Natural killer cell treated with Interleukin-12 subunit alpha and Interleukin-12 subunit beta and Interleukin-15 and Interleukin-18, amount 100 ng/mL, for 72 hours (primary cell): ENCODE measurements at regions not wholly inside any gene's neighbourhood (a gene's known extent, or its start where the extent isn't known, plus 50 kb on each side); places are given as distances from the start of the nearest gene placed in this dataset.

Experiments
- ATAC-seq, 2 donors: fragments of 150-1000 bp; cut with Tn5 transposase in 1 of 2; sonication (Bioruptor Pico), chemical (Tn5 transposase) in 1 of 2; 2 replicates each; pipeline ENCODE4 v1.10.0; 2021
- DNase-seq: peaks from one replicate; pipeline ENCODE4 v3.0.0; 2022; ENCODE audit warnings: low spot score
- H3K27ac Mint-ChIP-seq, 2 donors: 1 replicate in 1 of 2; 2 replicates in 1 of 2; pipeline ENCODE4 v1.8.0; 2022; ENCODE audit warnings: mixed read lengths in 2 of 2, mild to moderate bottlenecking in 1 of 2, moderate library complexity in 1 of 2
- H3K27me3 Mint-ChIP-seq, 2 donors: 1 replicate in 1 of 2; 2 replicates in 1 of 2; pipeline ENCODE4 v1.8.0; 2022; ENCODE audit warnings: mixed read lengths in 2 of 2
- H3K36me3 Mint-ChIP-seq: one replicate; pipeline ENCODE4 v1.8.0; 2022; ENCODE audit warnings: mixed read lengths
- H3K4me1 Mint-ChIP-seq, 2 donors: 1 replicate in 1 of 2; 2 replicates in 1 of 2; pipeline ENCODE4 v1.8.0; 2022; ENCODE audit warnings: low read depth in 2 of 2, mixed read lengths in 2 of 2, mild to moderate bottlenecking in 1 of 2
- H3K4me3 Mint-ChIP-seq: one replicate; pipeline ENCODE4 v1.8.0; 2022; ENCODE audit warnings: mixed read lengths
- H3K9me3 Mint-ChIP-seq: 2 replicates; pipeline ENCODE4 v1.8.0; 2022; ENCODE audit warnings: mixed read lengths

- H3K9me3 Mint-ChIP-seq = peaks cover 4% of the 10 kb centered on the region
- no peaks in the 10 kb centered on the region for H3K4me1 Mint-ChIP-seq
- H3K4me3 Mint-ChIP-seq = no peak overlapping the region
- DNase-seq (no peak), ATAC-seq (no peak)
- no peaks in the 10 kb centered on the region for H3K27me3 Mint-ChIP-seq
- H3K27ac Mint-ChIP-seq = no peak overlapping the region
- H3K36me3 Mint-ChIP-seq = no peaks in the 10 kb centered on the region
Measured at GRCh38 chr17:72022328-72023275, 98.2 kb upstream of the SOX9 start.

- no peak for DNase-seq
- H3K36me3 Mint-ChIP-seq = no peaks in the 10 kb centered on the region
- no peaks in the 10 kb centered on the region for H3K27me3 Mint-ChIP-seq
- no peak overlapping the region for H3K4me3 Mint-ChIP-seq
- peaks cover 4% of the 10 kb centered on the region for H3K9me3 Mint-ChIP-seq
- H3K27ac Mint-ChIP-seq = no peak overlapping the region
- H3K4me1 Mint-ChIP-seq = peaks cover 0 to under 1% of the 10 kb centered on the region in 2 donors
- no peak for ATAC-seq
Measured at GRCh38 chr17:72024457-72024856, 96.4 kb upstream of the SOX9 start.

- Mint-ChIP-seq H3K27ac (no peak overlapping the region), H3K36me3 (no peaks in the 10 kb centered on the region), H3K9me3 (peaks cover 4% of the 10 kb centered on the region), H3K4me1 (peaks cover 3 to 5% of the 10 kb centered on the region in 2 donors), H3K27me3 (no peaks in the 10 kb centered on the region), H3K4me3 (no peak overlapping the region)
- ATAC-seq (no peak), DNase-seq (no peak)
Measured at GRCh38 chr17:72025113-72025512, 95.7 kb upstream of the SOX9 start.

GRCh38 chr17:72030067-72030899, 90.5 kb upstream of the SOX9 start:
- peak overlapping the region; percentile 44 for H3K4me3 Mint-ChIP-seq
- H3K27ac Mint-ChIP-seq = no peak overlapping the region
- H3K36me3 Mint-ChIP-seq = no peaks in the 10 kb centered on the region
- ATAC-seq = peak in 1 of 2 donors; percentile 51
- no peak for DNase-seq
- no peaks in the 10 kb centered on the region for H3K27me3 Mint-ChIP-seq
- H3K4me1 Mint-ChIP-seq = peaks cover 5 to 11% of the 10 kb centered on the region in 2 donors
- peaks cover under 1% of the 10 kb centered on the region for H3K9me3 Mint-ChIP-seq

GRCh38 chr17:72031219-72031884, 89.5 kb upstream of the SOX9 start:
- no peaks in the 10 kb centered on the region for H3K36me3 Mint-ChIP-seq
- no peak for DNase-seq
- no peak for ATAC-seq
- peaks cover 5 to 11% of the 10 kb centered on the region in 2 donors for H3K4me1 Mint-ChIP-seq
- H3K27ac Mint-ChIP-seq = no peak overlapping the region
- peak overlapping the region; percentile 21 for H3K4me3 Mint-ChIP-seq
- H3K27me3 Mint-ChIP-seq = no peaks in the 10 kb centered on the region
- H3K9me3 Mint-ChIP-seq = peaks cover 3% of the 10 kb centered on the region

- H3K4me1 Mint-ChIP-seq = peaks cover 5 to 11% of the 10 kb centered on the region in 2 donors
- H3K9me3 Mint-ChIP-seq = peaks cover 3% of the 10 kb centered on the region
- ATAC-seq (no peak), DNase-seq (no peak)
- H3K27me3 Mint-ChIP-seq = no peaks in the 10 kb centered on the region
- no peak overlapping the region for H3K27ac Mint-ChIP-seq
- H3K4me3 Mint-ChIP-seq = no peak overlapping the region
- no peaks in the 10 kb centered on the region for H3K36me3 Mint-ChIP-seq
Measured at GRCh38 chr17:72033334-72033733, 87.5 kb upstream of the SOX9 start.

- Mint-ChIP-seq H3K4me3 (no peak overlapping the region), H3K27ac (no peak overlapping the region), H3K4me1 (peaks cover 5 to 11% of the 10 kb centered on the region in 2 donors), H3K27me3 (no peaks in the 10 kb centered on the region), H3K36me3 (no peaks in the 10 kb centered on the region), H3K9me3 (peaks cover 3% of the 10 kb centered on the region)
- DNase-seq (no peak), ATAC-seq (no peak)
Measured at GRCh38 chr17:72034000-72034399, 86.8 kb upstream of the SOX9 start.

- ATAC-seq (no peak), DNase-seq (no peak)
- Mint-ChIP-seq H3K27ac (no peak overlapping the region), H3K4me1 (no peaks in the 10 kb centered on the region), H3K9me3 (peaks cover 5% of the 10 kb centered on the region), H3K36me3 (no peaks in the 10 kb centered on the region), H3K4me3 (no peak overlapping the region), H3K27me3 (no peaks in the 10 kb centered on the region)
Measured at GRCh38 chr17:72038427-72038826, 82.4 kb upstream of the SOX9 start.

GRCh38 chr17:72039490-72039889, 81.3 kb upstream of the SOX9 start:
- ATAC-seq (no peak), DNase-seq (no peak)
- Mint-ChIP-seq H3K27me3 (no peaks in the 10 kb centered on the region), H3K4me1 (no peaks in the 10 kb centered on the region), H3K4me3 (no peak overlapping the region), H3K36me3 (no peaks in the 10 kb centered on the region), H3K27ac (no peak overlapping the region), H3K9me3 (peaks cover 5% of the 10 kb centered on the region)

GRCh38 chr17:72046178-72046577, 74.6 kb upstream of the SOX9 start:
- Mint-ChIP-seq H3K4me3 (no peak overlapping the region), H3K27ac (no peak overlapping the region), H3K9me3 (peaks cover 11% of the 10 kb centered on the region), H3K27me3 (no peaks in the 10 kb centered on the region), H3K36me3 (no peaks in the 10 kb centered on the region), H3K4me1 (no peaks in the 10 kb centered on the region)
- DNase-seq (no peak), ATAC-seq (no peak)

- Mint-ChIP-seq H3K27me3 (no peaks in the 10 kb centered on the region), H3K36me3 (no peaks in the 10 kb centered on the region)
- no peak for ATAC-seq
Measured at GRCh38 chr17:72046643-72047612, 73.9 kb upstream of the SOX9 start.

GRCh38 chr17:72049914-72050313, 70.9 kb upstream of the SOX9 start:
- H3K4me3 Mint-ChIP-seq = no peak overlapping the region
- ATAC-seq = no peak
- peaks cover 12% of the 10 kb centered on the region for H3K9me3 Mint-ChIP-seq

More at GRCh38 chr17:72046643-72047612, 73.9 kb upstream of the SOX9 start:
- Mint-ChIP-seq H3K9me3 (peaks cover 12% of the 10 kb centered on the region), H3K4me3 (no peak overlapping the region), H3K4me1 (no peaks in the 10 kb centered on the region), H3K27ac (no peak overlapping the region)
- DNase-seq = no peak

GRCh38 chr17:72053036-72053435, 67.8 kb upstream of the SOX9 start:
- peaks cover 8% of the 10 kb centered on the region for H3K9me3 Mint-ChIP-seq
- no peaks in the 10 kb centered on the region for H3K4me1 Mint-ChIP-seq
- H3K36me3 Mint-ChIP-seq = no peaks in the 10 kb centered on the region
- no peaks in the 10 kb centered on the region for H3K27me3 Mint-ChIP-seq
- no peak overlapping the region for H3K4me3 Mint-ChIP-seq
- ATAC-seq = no peak
- H3K27ac Mint-ChIP-seq = no peak overlapping the region
- DNase-seq = no peak

More at GRCh38 chr17:72049914-72050313, 70.9 kb upstream of the SOX9 start:
- no peak for DNase-seq
- H3K36me3 Mint-ChIP-seq = no peaks in the 10 kb centered on the region
- H3K4me1 Mint-ChIP-seq = no peaks in the 10 kb centered on the region
- H3K27ac Mint-ChIP-seq = no peak overlapping the region
- H3K27me3 Mint-ChIP-seq = no peaks in the 10 kb centered on the region
